HepG2 (cell line): ENCODE measurements at regions not wholly inside any gene's neighbourhood (a gene's known extent, or its start where the extent isn't known, plus 50 kb on each side); places are given as distances from the start of the nearest gene placed in this dataset.
A peak's percentile ranks its signal among the peaks of the same experiment; 100 is the strongest.

Experiments used
- DPF2 ChIP-seq: sonication (generic); formaldehyde crosslinking; IDR thresholded peaks from 2 replicates; pipeline ENCODE4 v1.4.0; 2020; ENCODE audit warnings: mild to moderate bottlenecking, low read depth, missing genetic modification reagents, borderline replicate concordance
- IRX3 ChIP-seq: sonication (generic); formaldehyde crosslinking; IDR thresholded peaks from 2 replicates; pipeline ENCODE4 v1.8.1; 2023; ENCODE audit warnings: mild to moderate bottlenecking, low read depth, missing genetic modification reagents, borderline replicate concordance
- KDM4B ChIP-seq: sonication (generic); formaldehyde crosslinking; IDR thresholded peaks from 2 replicates; pipeline ENCODE4 v1.4.0; 2020; ENCODE audit warnings: missing genetic modification reagents
- MEIS1 ChIP-seq: sonication (generic); formaldehyde crosslinking; IDR thresholded peaks from 2 replicates; pipeline ENCODE4 v1.9.0; 2021; ENCODE audit warnings: mild to moderate bottlenecking, missing genetic modification reagents, moderate library complexity, borderline replicate concordance
- MLXIP ChIP-seq: sonication (generic); formaldehyde crosslinking; IDR thresholded peaks from 2 replicates; pipeline ENCODE4 v1.9.0; 2021; ENCODE audit warnings: missing genetic modification reagents, borderline replicate concordance
- SMARCE1 ChIP-seq: fragments of 450-650 bp; IDR thresholded peaks from 2 replicates; pipeline ENCODE4 v1.6.1; 2017; ENCODE audit warnings: borderline replicate concordance
- SRSF1 ChIP-seq: fragments of 200-400 bp; formaldehyde crosslinking; optimal IDR thresholded peaks from 2 replicates; pipeline ENCODE3; 2017; ENCODE audit warnings: mild to moderate bottlenecking, low read depth, low read length, moderate library complexity
- ZBTB14 ChIP-seq: sonication (generic); formaldehyde crosslinking; IDR thresholded peaks from 2 replicates; pipeline ENCODE4 v1.4.0; 2020; ENCODE audit warnings: missing genetic modification reagents
- ZBTB26 ChIP-seq: IDR thresholded peaks from 2 replicates; pipeline ENCODE4 v1.6.1; 2016; ENCODE audit warnings: missing compliant biosample characterization, missing genetic modification reagents, borderline replicate concordance
- ZFYVE20 ChIP-seq: sonication (generic); formaldehyde crosslinking; IDR thresholded peaks from 2 replicates; pipeline ENCODE4 v1.8.0; 2023; ENCODE audit warnings: low read depth, mild to moderate bottlenecking, moderate library complexity, missing genetic modification reagents, borderline replicate concordance
- ZNF12 ChIP-seq: sonication (generic); formaldehyde crosslinking; IDR thresholded peaks from 2 replicates; pipeline ENCODE4 v1.5.0; 2020; ENCODE audit warnings: missing genetic modification reagents
- ZNF138 ChIP-seq: sonication (generic); formaldehyde crosslinking; IDR thresholded peaks from 2 replicates; pipeline ENCODE4 v1.5.0; 2020; ENCODE audit warnings: mild to moderate bottlenecking, low read depth, missing genetic modification reagents
- ZNF562 ChIP-seq: sonication (generic); formaldehyde crosslinking; IDR thresholded peaks from 2 replicates; pipeline ENCODE4 v1.8.0; 2022; ENCODE audit warnings: missing genetic modification reagents, borderline replicate concordance
- ZNF574 ChIP-seq: sonication (generic); formaldehyde crosslinking; IDR thresholded peaks from 2 replicates; pipeline ENCODE4 v1.4.0; 2020; ENCODE audit warnings: missing genetic modification reagents
- ZNF589 ChIP-seq: sonication (generic); formaldehyde crosslinking; conservative IDR thresholded peaks from 2 replicates; pipeline ENCODE4 v1.8.0; 2022; ENCODE audit warnings: mild to moderate bottlenecking, moderate library complexity, missing genetic modification reagents
- ZNF790 ChIP-seq: sonication (generic); formaldehyde crosslinking; IDR thresholded peaks from 2 replicates; pipeline ENCODE4 v1.8.0; 2022; ENCODE audit warnings: missing genetic modification reagents, mild to moderate bottlenecking, borderline replicate concordance
- ZSCAN9 ChIP-seq: IDR thresholded peaks from 2 replicates; pipeline ENCODE4 v1.6.1; 2016; ENCODE audit warnings: borderline replicate concordance
- ZUFSP ChIP-seq: sonication (generic); formaldehyde crosslinking; IDR thresholded peaks from 2 replicates; pipeline ENCODE4 v1.9.0; 2021; ENCODE audit warnings: missing genetic modification reagents, mild to moderate bottlenecking, borderline replicate concordance

- TF ChIP-seq SMARCE1 = no peak
- TF ChIP-seq ZNF574 (CRISPR knock-in tag) = peak; percentile 78; the same call in 1 of the 2 replicates
- no peak for TF ChIP-seq SRSF1
- TF ChIP-seq IRX3 (CRISPR knock-in tag) = no peak
- no peak for TF ChIP-seq ZUFSP
- peak; percentile 56; the same call in 1 of the 2 replicates for TF ChIP-seq DPF2 (CRISPR knock-in tag)
- no peak for TF ChIP-seq ZBTB14
- no peak for TF ChIP-seq MLXIP (CRISPR knock-in tag)
- TF ChIP-seq ZNF589 = 0 out of 2 replicates have a peak, but pooled peaks have one; percentile 14
- TF ChIP-seq ZFYVE20 (CRISPR knock-in tag) = no peak
- no peak for TF ChIP-seq ZNF12 (CRISPR knock-in tag)
- TF ChIP-seq ZBTB26 (CRISPR knock-in tag) = peak; percentile 50; the same call in 1 of the 2 replicates
- no peak for TF ChIP-seq ZNF138 (CRISPR knock-in tag)
- no peak for TF ChIP-seq ZNF790 (CRISPR knock-in tag)
- no peak for TF ChIP-seq ZNF562
- peak; percentile 86; the same call in 1 of the 2 replicates for TF ChIP-seq ZSCAN9 (CRISPR knock-in tag)
- peak; percentile 85; the same call in 1 of the 2 replicates for TF ChIP-seq KDM4B (CRISPR knock-in tag)
- no peak for TF ChIP-seq MEIS1 (CRISPR knock-in tag)
Observed at GRCh38 chr3:8443829-8444791, 57.5 kb upstream of the LMCD1 start (continued).
